ENCODE measurements at regions not wholly inside any gene's neighbourhood (a gene's known extent, or its start where the extent isn't known, plus 50 kb on each side); places are given as distances from the start of the nearest gene placed in this dataset.

DNA sequence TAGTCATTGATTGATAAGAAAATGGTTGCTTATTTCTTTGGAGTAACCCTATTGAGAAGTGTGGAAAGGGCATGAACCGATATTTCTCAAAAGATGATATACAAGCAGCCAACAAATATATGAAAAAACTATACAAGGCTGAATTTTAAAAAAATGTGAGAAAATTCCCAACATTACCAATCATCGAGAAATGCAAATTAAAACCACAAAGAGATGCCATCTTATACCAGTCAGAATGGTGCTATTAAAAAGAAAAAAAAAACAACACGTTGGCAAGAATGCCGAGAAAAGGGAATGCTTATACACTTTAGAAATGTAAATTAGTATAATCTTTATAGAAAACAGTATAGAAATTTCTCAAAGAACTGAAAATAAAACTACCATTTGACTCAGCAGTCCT, 77.7 kb upstream of the ROBO1 start:
- no peak for TF ChIP-seq POLR2A (IDR thresholded peaks at IDR 0.05)
- TF ChIP-seq, protein P1, sequence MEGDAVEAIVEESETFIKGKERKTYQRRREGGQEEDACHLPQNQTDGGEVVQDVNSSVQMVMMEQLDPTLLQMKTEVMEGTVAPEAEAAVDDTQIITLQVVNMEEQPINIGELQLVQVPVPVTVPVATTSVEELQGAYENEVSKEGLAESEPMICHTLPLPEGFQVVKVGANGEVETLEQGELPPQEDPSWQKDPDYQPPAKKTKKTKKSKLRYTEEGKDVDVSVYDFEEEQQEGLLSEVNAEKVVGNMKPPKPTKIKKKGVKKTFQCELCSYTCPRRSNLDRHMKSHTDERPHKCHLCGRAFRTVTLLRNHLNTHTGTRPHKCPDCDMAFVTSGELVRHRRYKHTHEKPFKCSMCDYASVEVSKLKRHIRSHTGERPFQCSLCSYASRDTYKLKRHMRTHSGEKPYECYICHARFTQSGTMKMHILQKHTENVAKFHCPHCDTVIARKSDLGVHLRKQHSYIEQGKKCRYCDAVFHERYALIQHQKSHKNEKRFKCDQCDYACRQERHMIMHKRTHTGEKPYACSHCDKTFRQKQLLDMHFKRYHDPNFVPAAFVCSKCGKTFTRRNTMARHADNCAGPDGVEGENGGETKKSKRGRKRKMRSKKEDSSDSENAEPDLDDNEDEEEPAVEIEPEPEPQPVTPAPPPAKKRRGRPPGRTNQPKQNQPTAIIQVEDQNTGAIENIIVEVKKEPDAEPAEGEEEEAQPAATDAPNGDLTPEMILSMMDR (IDR thresholded peaks at IDR 0.05), result no peak

Measured in esophagus squamous epithelium (tissue), 4 donors.